HepG2 (cell line): ENCODE measurements at regions not wholly inside any gene's neighbourhood (a gene's known extent, or its start where the extent isn't known, plus 50 kb on each side); places are given as distances from the start of the nearest gene placed in this dataset.

Experiments used
- ATAC-seq: fragments of 200-7000 bp; cut with Tn5 transposase; 3 replicates; pipeline ENCODE4 v1.9.1; 2020; ENCODE audit warnings: mild to moderate bottlenecking, moderate library complexity
- BruUV-seq: library from RNA; stranded (reverse); fragments of 400-500 nt; replicated peaks from 2 replicates; lab custom pipeline; 2021; lab: Mats Ljungman, UMichigan
- CTCF ChIA-PET: fragments of 300-600 bp; formaldehyde crosslinking; extraction: SDS; loops from one replicate; lab custom pipeline; 2021; ENCODE audit warnings: low total read pairs, inconsistent platforms, low intra/inter-chr PET ratio; lab: Yijun Ruan, JAX
- POLR2A ChIA-PET: fragments of 350-600 bp; sonication (Branson Sonifier 250); formaldehyde crosslinking; loops from one replicate; lab custom pipeline; 2020; ENCODE audit warnings: antibody characterized with exemption, inconsistent platforms; lab: Yijun Ruan, JAX
- DNase-seq: peaks from one replicate; pipeline ENCODE4 v3.0.0-alpha.2; 2015; ENCODE audit warnings: low spot score
- FAIRE-seq: peaks from 3 replicates; lab custom pipeline; 2011; peaks lifted over from hg19 to GRCh38; lab: Jason Lieb, UNC
- H2AFZ ChIP-seq: one replicate; pipeline ENCODE4 v1.6.1; 2011; ENCODE audit warnings: low read length, inconsistent platforms
- H3K27ac ChIP-seq: fragments of 300-600 bp; 3 replicates; pipeline ENCODE4 v1.8.0; 2011; ENCODE audit warnings: mixed run types, mild to moderate bottlenecking, mixed read lengths, low read length, inconsistent platforms; ENCODE audit not compliant: insufficient read depth; ENCODE audit errors: extremely low read length
- H3K27me3 ChIP-seq, 2 experiments: fragments of 200-600 bp in 1 of 2; 2 replicates in 1 of 2; 3 replicates in 1 of 2; pipeline versions ENCODE4 v1.6.0 to v1.8.0; 2011; ENCODE audit warnings: low read length in 2 of 2, mild to moderate bottlenecking in 2 of 2, moderate library complexity in 2 of 2, inconsistent platforms in 1 of 2; ENCODE audit not compliant: insufficient read depth in 2 of 2, control insufficient read depth in 1 of 2
- H3K36me3 ChIP-seq, 2 experiments: fragments of 200-600 bp in 1 of 2; replicated peaks in 1 of 2; 2 replicates in 1 of 2; 3 replicates in 1 of 2; pipeline versions ENCODE4 v1.5.1 to v1.8.0; 2011; ENCODE audit warnings: low read length in 2 of 2, inconsistent platforms in 1 of 2; ENCODE audit not compliant: insufficient read depth in 2 of 2, control insufficient read depth in 1 of 2
- H3K4me1 ChIP-seq: 2 replicates; pipeline ENCODE4 v1.5.1; 2012; ENCODE audit warnings: low read length, inconsistent platforms; ENCODE audit not compliant: insufficient read depth
- H3K4me2 ChIP-seq: 2 replicates; pipeline ENCODE4 v1.6.0; 2011; ENCODE audit warnings: low read depth, low read length, inconsistent platforms
- H3K4me3 ChIP-seq, 3 experiments: fragments of 200-600 bp in 1 of 3; sonication (generic), shearing (Covaris generic) in 1 of 3; replicated peaks in 1 of 3; 2 replicates each; pipeline ENCODE4 v1.5.1; 2011 to 2016; ENCODE audit warnings: low read length in 3 of 3, inconsistent platforms in 2 of 3, low read depth in 2 of 3, mild to moderate bottlenecking in 2 of 3, control low read depth in 1 of 3, mixed read lengths in 1 of 3; ENCODE audit not compliant: insufficient read depth in 1 of 3
- H3K79me2 ChIP-seq: one replicate; pipeline ENCODE4 v1.6.1; 2011; ENCODE audit warnings: low read length, inconsistent platforms; ENCODE audit not compliant: insufficient read depth
- H3K9ac ChIP-seq: 2 replicates; pipeline ENCODE4 v1.6.0; 2011; ENCODE audit warnings: mild to moderate bottlenecking, low read depth, low read length, inconsistent platforms; ENCODE audit not compliant: insufficient read depth
- H3K9me3 ChIP-seq: 2 replicates; pipeline ENCODE4 v1.5.1; 2012; ENCODE audit warnings: mild to moderate bottlenecking, low read length
- H4K20me1 ChIP-seq: 2 replicates; pipeline ENCODE4 v1.6.0; 2011; ENCODE audit warnings: inconsistent platforms, mild to moderate bottlenecking, low read length, moderate library complexity; ENCODE audit not compliant: insufficient read depth
- BORCS8-MEF2B ChIP-seq: sonication (generic); formaldehyde crosslinking; IDR thresholded peaks from 2 replicates; pipeline ENCODE4 v1.8.0; 2022; ENCODE audit warnings: mild to moderate bottlenecking, missing genetic modification reagents
- ESRRA ChIP-seq: sonication (generic); formaldehyde crosslinking; IDR thresholded peaks from 2 replicates; pipeline ENCODE4 v1.5.1; 2020; ENCODE audit warnings: mild to moderate bottlenecking, low read depth, missing genetic modification reagents
- NCOA2 ChIP-seq: sonication (generic); formaldehyde crosslinking; IDR thresholded peaks from 2 replicates; pipeline ENCODE4 v1.8.0; 2022; ENCODE audit warnings: inconsistent platforms
- NFE2 ChIP-seq: sonication (generic); formaldehyde crosslinking; IDR thresholded peaks from 2 replicates; pipeline ENCODE4 v1.4.0; 2020; ENCODE audit warnings: missing genetic modification reagents
- NFRKB ChIP-seq: fragments of 450-650 bp; IDR thresholded peaks from 2 replicates; pipeline ENCODE4 v1.6.1; 2017
- PAX8 ChIP-seq: sonication (generic); formaldehyde crosslinking; IDR thresholded peaks from 2 replicates; pipeline ENCODE4 v1.8.0; 2022; ENCODE audit warnings: mild to moderate bottlenecking, missing genetic modification reagents, borderline replicate concordance
- PLRG1 ChIP-seq: fragments of 450-650 bp; conservative IDR thresholded peaks from 2 replicates; pipeline ENCODE4 v1.6.1; 2016
- YY1 ChIP-seq: IDR thresholded peaks from 2 replicates; pipeline ENCODE4 v1.6.1; 2011; ENCODE audit warnings: low read length, low read depth, moderate library complexity, mild to moderate bottlenecking; ENCODE audit not compliant: insufficient read depth, insufficient replicate concordance
- ZNF207 ChIP-seq: fragments of 450-650 bp; IDR thresholded peaks from 2 replicates; pipeline ENCODE4 v1.6.1; 2016; ENCODE audit warnings: antibody characterized with exemption, borderline replicate concordance
- ZNF331 ChIP-seq: sonication (generic); formaldehyde crosslinking; IDR thresholded peaks from 2 replicates; pipeline ENCODE4 v1.4.0; 2020; ENCODE audit warnings: missing genetic modification reagents
- ZNF335 ChIP-seq: sonication (generic); formaldehyde crosslinking; IDR thresholded peaks from 2 replicates; pipeline ENCODE4 v1.4.0; 2020; ENCODE audit warnings: missing genetic modification reagents
- ZNF737 ChIP-seq: sonication (generic); formaldehyde crosslinking; IDR thresholded peaks from 2 replicates; pipeline ENCODE4 v1.5.0; 2020; ENCODE audit warnings: missing genetic modification reagents, mild to moderate bottlenecking, borderline replicate concordance
- WGBS: methylation state at CpG from one replicate; pipeline ENCODE4 v1.1.6; 2017; ENCODE audit warnings: low lambda C conversion rate; 5-methylcytosine and 5-hydroxymethylcytosine counted together
- in situ Hi-C: cut with HindIII; loops from 2 replicates; pipeline ENCODE4 v1.10.0; 2017; ENCODE audit warnings: low pct_unique_long_range_greater_than_20kb; ENCODE audit not compliant: extremely low pct_ligation_motif_present
- intact Hi-C: fragments of 100-400 bp; cut with micrococcal nuclease; formaldehyde crosslinking; loops from one replicate; pipeline ENCODE4 v1.10.0; 2022; ENCODE audit not compliant: unreplicated experiment
- TF ChIP-seq, protein P1 (sequence below): sonication (generic); formaldehyde crosslinking; IDR thresholded peaks from 2 replicates; pipeline ENCODE4 v1.5.0; 2020; ENCODE audit warnings: missing genetic modification reagents, mild to moderate bottlenecking, borderline replicate concordance
- TF ChIP-seq, protein P2 (sequence below): IDR thresholded peaks from 2 replicates; pipeline ENCODE4 v1.6.1; 2016

DNA sequence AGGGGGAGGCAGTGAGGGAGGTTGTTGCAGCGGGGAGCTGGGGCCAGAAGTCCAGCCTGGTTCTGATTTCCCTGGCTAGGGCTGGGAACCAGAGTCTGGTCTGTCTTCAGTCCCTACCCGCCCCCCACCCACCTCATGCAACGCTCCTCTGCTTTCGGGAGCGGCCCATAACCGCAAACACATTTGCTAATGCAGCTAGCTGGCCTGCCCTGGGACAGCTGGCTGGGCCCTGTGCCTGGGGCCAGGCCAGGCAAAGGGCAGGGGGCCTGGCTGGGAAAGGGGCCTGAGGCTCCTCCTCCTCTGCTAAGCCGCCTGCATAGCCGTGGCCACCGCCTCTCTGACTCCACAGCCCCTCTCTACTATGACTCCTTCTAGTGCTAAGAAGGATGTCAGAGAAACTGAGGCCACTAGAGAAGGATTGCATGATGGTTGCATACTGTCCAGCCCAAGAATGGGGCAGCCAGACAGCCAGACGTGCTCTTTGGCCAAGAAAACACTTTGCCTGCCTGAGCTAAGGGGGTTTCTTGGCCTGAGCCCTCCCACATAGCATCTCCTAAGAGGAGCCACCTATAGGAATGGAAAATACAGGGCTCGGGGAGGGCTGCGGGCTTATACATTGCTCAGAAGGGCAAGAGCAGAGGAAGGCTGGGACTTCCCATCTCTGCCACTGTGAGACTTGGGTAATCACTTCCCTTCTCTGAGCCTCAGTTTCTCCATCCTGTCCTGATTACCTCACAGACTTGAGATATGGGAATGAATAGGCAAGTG, 76.9 kb downstream of the PJA1 start (continued):
- TF ChIP-seq, protein P1, sequence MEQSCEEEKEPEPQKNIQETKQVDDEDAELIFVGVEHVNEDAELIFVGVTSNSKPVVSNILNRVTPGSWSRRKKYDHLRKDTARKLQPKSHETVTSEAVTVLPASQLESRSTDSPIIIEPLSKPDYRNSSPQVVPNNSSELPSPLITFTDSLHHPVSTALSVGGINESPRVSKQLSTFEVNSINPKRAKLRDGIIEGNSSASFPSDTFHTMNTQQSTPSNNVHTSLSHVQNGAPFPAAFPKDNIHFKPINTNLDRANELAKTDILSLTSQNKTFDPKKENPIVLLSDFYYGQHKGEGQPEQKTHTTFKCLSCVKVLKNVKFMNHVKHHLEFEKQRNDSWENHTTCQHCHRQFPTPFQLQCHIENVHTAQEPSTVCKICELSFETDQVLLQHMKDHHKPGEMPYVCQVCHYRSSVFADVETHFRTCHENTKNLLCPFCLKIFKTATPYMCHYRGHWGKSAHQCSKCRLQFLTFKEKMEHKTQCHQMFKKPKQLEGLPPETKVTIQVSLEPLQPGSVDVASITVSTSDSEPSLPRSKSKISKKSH (CRISPR knock-in tag): no peak
- TF ChIP-seq NFE2 (no peak), PAX8 (CRISPR knock-in tag) (no peak), ZNF207 (no peak), ZNF737 (CRISPR knock-in tag) (no peak), ESRRA (CRISPR knock-in tag) (no peak), BORCS8-MEF2B (no peak), PLRG1 (no peak), NCOA2 (no peak)
- TF ChIP-seq, protein P2, sequence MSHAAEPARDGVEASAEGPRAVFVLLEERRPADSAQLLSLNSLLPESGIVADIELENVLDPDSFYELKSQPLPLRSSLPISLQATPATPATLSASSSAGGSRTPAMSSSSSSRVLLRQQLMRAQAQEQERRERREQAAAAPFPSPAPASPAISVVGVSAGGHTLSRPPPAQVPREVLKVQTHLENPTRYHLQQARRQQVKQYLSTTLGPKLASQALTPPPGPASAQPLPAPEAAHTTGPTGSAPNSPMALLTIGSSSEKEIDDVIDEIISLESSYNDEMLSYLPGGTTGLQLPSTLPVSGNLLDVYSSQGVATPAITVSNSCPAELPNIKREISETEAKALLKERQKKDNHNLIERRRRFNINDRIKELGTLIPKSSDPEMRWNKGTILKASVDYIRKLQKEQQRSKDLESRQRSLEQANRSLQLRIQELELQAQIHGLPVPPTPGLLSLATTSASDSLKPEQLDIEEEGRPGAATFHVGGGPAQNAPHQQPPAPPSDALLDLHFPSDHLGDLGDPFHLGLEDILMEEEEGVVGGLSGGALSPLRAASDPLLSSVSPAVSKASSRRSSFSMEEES (CRISPR knock-in tag): no peak

DNA sequence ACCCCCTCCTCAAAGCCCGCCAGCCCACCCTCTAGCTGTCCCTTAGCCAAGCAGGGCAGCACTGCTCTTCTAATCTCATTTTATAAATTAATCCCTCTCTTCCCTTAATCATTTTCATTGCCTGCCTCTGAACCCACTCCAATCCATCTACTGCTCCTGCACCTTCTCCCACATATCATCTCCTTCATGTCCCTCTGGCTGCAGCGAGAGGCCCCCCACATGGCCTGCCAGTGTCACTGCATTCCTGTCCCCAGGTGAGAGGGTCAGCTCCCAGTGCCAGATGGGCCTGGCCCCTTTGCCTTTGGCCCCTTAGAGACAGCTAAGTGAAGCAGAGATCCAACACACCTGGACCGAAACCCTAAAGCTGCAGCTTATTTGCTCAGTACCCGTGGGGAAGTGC, 79.4 kb downstream of the PJA1 start:
- no peak overlapping the region for H3K4me3 ChIP-seq
- 58% methylated on average over 2 of the region's 4 CpGs for WGBS
- CTCF ChIA-PET: no interaction called here
- POLR2A ChIA-PET: no interaction called here
- ATAC-seq (no peak), FAIRE-seq (no peak), DNase-seq (no peak)
- BruUV-seq: no TSS peak
- TF ChIP-seq YY1 (no peak), ZNF335 (CRISPR knock-in tag) (no peak), NFRKB (no peak), ZNF331 (CRISPR knock-in tag) (no peak)
- intact Hi-C loops: no loop called here
- H4K20me1 ChIP-seq: no peaks in the 10 kb centered on the region
- H3K27me3 ChIP-seq: no peaks in the 10 kb centered on the region
- no peaks in the 10 kb centered on the region for H3K36me3 ChIP-seq
- no peak overlapping the region for H2AFZ ChIP-seq
- H3K79me2 ChIP-seq: no peaks in the 10 kb centered on the region
- no peaks in the 10 kb centered on the region for H3K4me1 ChIP-seq
- H3K9me3 ChIP-seq: no peaks in the 10 kb centered on the region
- H3K27ac ChIP-seq: no peak overlapping the region
- in situ Hi-C loops: no loop called here
- no peak overlapping the region for H3K4me2 ChIP-seq
- H3K9ac ChIP-seq: no peak overlapping the region
